KMS-11 (cell line): ENCODE measurements at regions not wholly inside any gene's neighbourhood (a gene's known extent, or its start where the extent isn't known, plus 50 kb on each side); places are given as distances from the start of the nearest gene placed in this dataset.

Experiments used
- H2AFZ ChIP-seq: fragments of 200-600 bp; sonication (generic); 2 replicates; pipeline ENCODE4 v1.6.1; 2016; ENCODE audit warnings: antibody characterized with exemption, mixed run types, low read depth
- H3K27ac ChIP-seq: fragments of 200-600 bp; sonication (generic); 2 replicates; pipeline ENCODE4 v1.6.1; 2016; ENCODE audit warnings: mild to moderate bottlenecking, mixed run types
- H3K27me3 ChIP-seq: fragments of 200-600 bp; sonication (generic); 2 replicates; pipeline ENCODE4 v1.6.1; 2017; ENCODE audit warnings: mild to moderate bottlenecking, low read depth, mixed run types, moderate library complexity; ENCODE audit not compliant: insufficient read depth
- H3K36me3 ChIP-seq: fragments of 200-600 bp; sonication (generic); 2 replicates; pipeline ENCODE4 v1.6.1; 2017; ENCODE audit warnings: mild to moderate bottlenecking, mixed run types; ENCODE audit not compliant: insufficient read depth
- H3K4me1 ChIP-seq: fragments of 200-600 bp; sonication (generic); 2 replicates; pipeline ENCODE4 v1.6.1; 2016; ENCODE audit warnings: mild to moderate bottlenecking, low read depth, mixed run types; ENCODE audit not compliant: poor library complexity, severe bottlenecking
- H3K4me2 ChIP-seq: fragments of 200-600 bp; sonication (generic); 2 replicates; pipeline ENCODE4 v1.7.0; 2016; ENCODE audit warnings: mild to moderate bottlenecking, mixed run types
- H3K4me3 ChIP-seq: fragments of 200-600 bp; sonication (generic); IDR thresholded peaks from 2 replicates; pipeline ENCODE4 v1.6.1; 2017; ENCODE audit warnings: low read depth, low read length, mixed read lengths; ENCODE audit not compliant: insufficient read depth
- H3K79me2 ChIP-seq: fragments of 200-600 bp; sonication (generic); 2 replicates; pipeline ENCODE4 v1.6.1; 2016; ENCODE audit warnings: low read depth, mixed run types; ENCODE audit not compliant: insufficient read depth
- H3K9ac ChIP-seq: fragments of 200-600 bp; sonication (generic); 2 replicates; pipeline ENCODE4 v1.6.1; 2016; ENCODE audit warnings: mild to moderate bottlenecking, mixed run types
- H4K20me1 ChIP-seq: fragments of 200-600 bp; sonication (generic); 2 replicates; pipeline ENCODE4 v1.6.1; 2016; ENCODE audit warnings: mild to moderate bottlenecking, mixed run types; ENCODE audit not compliant: insufficient read depth
- CTCF ChIP-seq: fragments of 200-600 bp; sonication (generic); conservative IDR thresholded peaks from 2 replicates; pipeline ENCODE4 v1.6.1; 2017; ENCODE audit warnings: low read depth, mild to moderate bottlenecking, antibody characterized with exemption, low read length, moderate library complexity, mixed read lengths

- H3K9ac ChIP-seq, result no peak overlapping the region
- H3K27me3 ChIP-seq, result no peaks in the 10 kb centered on the region
- H2AFZ ChIP-seq, result no peak overlapping the region
- peaks cover 14% of the 10 kb centered on the region for H3K4me1 ChIP-seq
- H4K20me1 ChIP-seq, result no peaks in the 10 kb centered on the region
- no peak overlapping the region for H3K4me3 ChIP-seq
- no peak overlapping the region for H3K27ac ChIP-seq
- TF ChIP-seq CTCF, result no peak
- H3K36me3 ChIP-seq, result no peaks in the 10 kb centered on the region
- no peaks in the 10 kb centered on the region for H3K79me2 ChIP-seq
- H3K4me2 ChIP-seq, result no peak overlapping the region
These were observed 69.5 kb upstream of the HAND1 start for GRCh38 chr5:154547551-154547950.

- Histone ChIP-seq H3K4me2 (no peak overlapping the region), H3K4me1 (peaks cover 14% of the 10 kb centered on the region), H3K27me3 (no peaks in the 10 kb centered on the region), H3K9ac (no peak overlapping the region), H4K20me1 (no peaks in the 10 kb centered on the region), H3K4me3 (no peak overlapping the region), H3K79me2 (no peaks in the 10 kb centered on the region), H3K36me3 (no peaks in the 10 kb centered on the region), H3K27ac (no peak overlapping the region), H2AFZ (no peak overlapping the region)
- TF ChIP-seq CTCF, result no peak
These were observed 68.7 kb upstream of the HAND1 start for GRCh38 chr5:154546719-154547118.

- Histone ChIP-seq H3K4me1 (peaks cover 14% of the 10 kb centered on the region), H3K9ac (no peak overlapping the region), H4K20me1 (no peaks in the 10 kb centered on the region), H3K4me3 (no peak overlapping the region), H3K36me3 (no peaks in the 10 kb centered on the region), H2AFZ (no peak overlapping the region), H3K27ac (no peak overlapping the region), H3K27me3 (no peaks in the 10 kb centered on the region), H3K79me2 (no peaks in the 10 kb centered on the region), H3K4me2 (no peak overlapping the region)
- no peak for TF ChIP-seq CTCF
These were observed 66.6 kb upstream of the HAND1 start for GRCh38 chr5:154544646-154545045.

GRCh38 chr5:154543380-154543779 lies 65.4 kb upstream of the HAND1 start:
- Histone ChIP-seq H2AFZ (no peak overlapping the region), H3K4me1 (peaks cover 14% of the 10 kb centered on the region), H4K20me1 (no peaks in the 10 kb centered on the region), H3K36me3 (no peaks in the 10 kb centered on the region), H3K4me2 (peak overlapping the region; percentile 30; the same call in 1 of the 2 replicates), H3K27me3 (no peaks in the 10 kb centered on the region), H3K79me2 (no peaks in the 10 kb centered on the region), H3K27ac (no peak overlapping the region), H3K4me3 (no peak overlapping the region), H3K9ac (no peak overlapping the region)
- no peak for TF ChIP-seq CTCF
